IPS-18a (cell line): ENCODE measurements at regions not wholly inside any gene's neighbourhood (a gene's known extent, or its start where the extent isn't known, plus 50 kb on each side); places are given as distances from the start of the nearest gene placed in this dataset.
"Not testable (repeated sequence)": the region's sequence is repeated elsewhere in the genome, so short reads cannot be mapped to it uniquely, and the experiment has no call there.

ENCODE experiments used
- H3K27ac ChIP-seq: one replicate; pipeline ENCODE4 v1.5.1; 2013; ENCODE audit warnings: low read length
- H3K27me3 ChIP-seq: one replicate; pipeline ENCODE4 v1.6.1; 2013; ENCODE audit warnings: mild to moderate bottlenecking, low read length; ENCODE audit not compliant: control insufficient read depth, insufficient read depth
- H3K36me3 ChIP-seq: one replicate; pipeline ENCODE4 v1.6.1; 2013; ENCODE audit warnings: low read depth, low read length; ENCODE audit not compliant: control insufficient read depth
- H3K4me1 ChIP-seq: one replicate; pipeline ENCODE4 v1.6.1; 2013; ENCODE audit warnings: low read depth, low read length; ENCODE audit not compliant: control insufficient read depth
- H3K4me3 ChIP-seq: one replicate; pipeline ENCODE4 v1.5.1; 2013; ENCODE audit warnings: low read length
- H3K9ac ChIP-seq: one replicate; pipeline ENCODE4 v1.6.1; 2013; ENCODE audit warnings: mild to moderate bottlenecking, low read length, moderate library complexity
- H3K9me3 ChIP-seq: one replicate; pipeline ENCODE4 v1.6.1; 2013; ENCODE audit warnings: low read depth, low read length; ENCODE audit not compliant: control insufficient read depth

- H3K27ac ChIP-seq, result no peak overlapping the region
- no peak overlapping the region for H3K4me3 ChIP-seq
- no peaks in the 10 kb centered on the region for H3K27me3 ChIP-seq
- H3K9me3 ChIP-seq, result no peaks in the 10 kb centered on the region
- H3K9ac ChIP-seq, result no peak overlapping the region
- H3K36me3 ChIP-seq, result no peaks in the 10 kb centered on the region
- H3K4me1 ChIP-seq, result peaks cover 4% of the 10 kb centered on the region
Measured at GRCh38 chr10:34013235-34013634, 678.8 kb upstream of the NRP1 start.

- Histone ChIP-seq H3K27me3 (no peaks in the 10 kb centered on the region), H3K4me1 (peaks cover 4% of the 10 kb centered on the region), H3K27ac (no peak overlapping the region), H3K36me3 (no peaks in the 10 kb centered on the region), H3K9me3 (no peaks in the 10 kb centered on the region), H3K4me3 (no peak overlapping the region), H3K9ac (no peak overlapping the region)
Measured at GRCh38 chr10:34010891-34011290, 676.4 kb upstream of the NRP1 start.

GRCh38 chr10:34010228-34010627, 675.8 kb upstream of the NRP1 start:
- not testable (repeated sequence) for H3K9ac ChIP-seq, H3K36me3 ChIP-seq, H3K27me3 ChIP-seq, H3K9me3 ChIP-seq, H3K4me1 ChIP-seq, H3K4me3 ChIP-seq, H3K27ac ChIP-seq

GRCh38 chr10:34008656-34009055, 674.2 kb upstream of the NRP1 start:
- Histone ChIP-seq H3K9ac (no peak overlapping the region), H3K36me3 (no peaks in the 10 kb centered on the region), H3K4me3 (no peak overlapping the region), H3K27ac (no peak overlapping the region), H3K9me3 (no peaks in the 10 kb centered on the region), H3K27me3 (no peaks in the 10 kb centered on the region), H3K4me1 (peaks cover 4% of the 10 kb centered on the region)

- Histone ChIP-seq H3K4me3 (no peak overlapping the region), H3K27me3 (no peaks in the 10 kb centered on the region), H3K9me3 (no peaks in the 10 kb centered on the region), H3K4me1 (peaks cover 4% of the 10 kb centered on the region), H3K36me3 (no peaks in the 10 kb centered on the region), H3K9ac (no peak overlapping the region), H3K27ac (no peak overlapping the region)
Measured at GRCh38 chr10:34006471-34006870, 672.0 kb upstream of the NRP1 start.

GRCh38 chr10:34003561-34003960, 669.1 kb upstream of the NRP1 start:
- Histone ChIP-seq H3K4me3 (no peak overlapping the region), H3K36me3 (no peaks in the 10 kb centered on the region), H3K27ac (no peak overlapping the region), H3K9ac (no peak overlapping the region), H3K4me1 (no peaks in the 10 kb centered on the region), H3K9me3 (no peaks in the 10 kb centered on the region), H3K27me3 (no peaks in the 10 kb centered on the region)

- no peak overlapping the region for H3K4me3 ChIP-seq
- H3K27ac ChIP-seq, result no peak overlapping the region
- H3K27me3 ChIP-seq, result no peaks in the 10 kb centered on the region
- H3K9me3 ChIP-seq, result no peaks in the 10 kb centered on the region
- H3K9ac ChIP-seq, result no peak overlapping the region
- no peaks in the 10 kb centered on the region for H3K4me1 ChIP-seq
- no peaks in the 10 kb centered on the region for H3K36me3 ChIP-seq
Measured at GRCh38 chr10:34002896-34003295, 668.4 kb upstream of the NRP1 start.

- H3K9me3 ChIP-seq, result no peaks in the 10 kb centered on the region
- H3K9ac ChIP-seq, result no peak overlapping the region
Measured at GRCh38 chr10:34001831-34002230, 667.4 kb upstream of the NRP1 start.

GRCh38 chr10:34001087-34001580, 666.7 kb upstream of the NRP1 start:
- H3K9me3 ChIP-seq, result no peaks in the 10 kb centered on the region
- H3K27ac ChIP-seq, result no peak overlapping the region
- H3K4me3 ChIP-seq, result no peak overlapping the region
- H3K27me3 ChIP-seq, result no peaks in the 10 kb centered on the region
- H3K36me3 ChIP-seq, result no peaks in the 10 kb centered on the region
- no peaks in the 10 kb centered on the region for H3K4me1 ChIP-seq
- no peak overlapping the region for H3K9ac ChIP-seq

More at GRCh38 chr10:34001831-34002230, 667.4 kb upstream of the NRP1 start:
- H3K27me3 ChIP-seq, result no peaks in the 10 kb centered on the region
- no peak overlapping the region for H3K4me3 ChIP-seq
- H3K4me1 ChIP-seq, result no peaks in the 10 kb centered on the region
- no peak overlapping the region for H3K27ac ChIP-seq
- H3K36me3 ChIP-seq, result no peaks in the 10 kb centered on the region

GRCh38 chr10:33993917-33994316, 659.5 kb upstream of the NRP1 start:
- Histone ChIP-seq H3K27me3 (no peaks in the 10 kb centered on the region), H3K4me3 (no peak overlapping the region), H3K9me3 (no peaks in the 10 kb centered on the region), H3K4me1 (no peaks in the 10 kb centered on the region), H3K9ac (no peak overlapping the region), H3K36me3 (no peaks in the 10 kb centered on the region), H3K27ac (no peak overlapping the region)

- no peaks in the 10 kb centered on the region for H3K27me3 ChIP-seq
Measured at GRCh38 chr10:33991924-33992323, 657.5 kb upstream of the NRP1 start.

GRCh38 chr10:33986515-33986914, 652.0 kb upstream of the NRP1 start:
- no peaks in the 10 kb centered on the region for H3K4me1 ChIP-seq
- H3K27ac ChIP-seq, result no peak overlapping the region
- H3K9ac ChIP-seq, result no peak overlapping the region
- no peaks in the 10 kb centered on the region for H3K27me3 ChIP-seq
- no peaks in the 10 kb centered on the region for H3K36me3 ChIP-seq
- no peak overlapping the region for H3K4me3 ChIP-seq
- H3K9me3 ChIP-seq, result no peaks in the 10 kb centered on the region

More at GRCh38 chr10:33991924-33992323, 657.5 kb upstream of the NRP1 start:
- Histone ChIP-seq H3K4me1 (no peaks in the 10 kb centered on the region), H3K27ac (no peak overlapping the region), H3K36me3 (no peaks in the 10 kb centered on the region), H3K9me3 (no peaks in the 10 kb centered on the region), H3K9ac (no peak overlapping the region), H3K4me3 (no peak overlapping the region)
